ENCODE measurements at regions not wholly inside any gene's neighbourhood (a gene's known extent, or its start where the extent isn't known, plus 50 kb on each side); places are given as distances from the start of the nearest gene placed in this dataset.
A peak's percentile ranks its signal among the peaks of the same experiment; 100 is the strongest.

GRCh38 chr5:92994392-92994791 lies 586.6 kb downstream of the NR2F1-AS1 start:
- H3K27ac ChIP-seq, result no peak overlapping the region

GRCh38 chr5:92992073-92992472 lies 588.9 kb downstream of the NR2F1-AS1 start:
- no peak for TF ChIP-seq CTCF (conservative IDR thresholded peaks at IDR 0.05)
- no peak overlapping the region for H3K27ac ChIP-seq

More at GRCh38 chr5:92994392-92994791, 586.6 kb downstream of the NR2F1-AS1 start:
- TF ChIP-seq CTCF (conservative IDR thresholded peaks at IDR 0.05), result no peak

- no peak overlapping the region for H3K27ac ChIP-seq
- TF ChIP-seq CTCF (conservative IDR thresholded peaks at IDR 0.05), result no peak
These were observed 589.4 kb downstream of the NR2F1-AS1 start for GRCh38 chr5:92991581-92992067.

- TF ChIP-seq CTCF (conservative IDR thresholded peaks at IDR 0.05), result no peak
- H3K27ac ChIP-seq, result peak overlapping the region; percentile 4; the same call in 1 of the 2 replicates
These were observed 590.2 kb downstream of the NR2F1-AS1 start for GRCh38 chr5:92990771-92991170.

- H3K27ac ChIP-seq, result no peak overlapping the region
- no peak for TF ChIP-seq CTCF (conservative IDR thresholded peaks at IDR 0.05)
These were observed 600.0 kb downstream of the NR2F1-AS1 start for GRCh38 chr5:92981001-92981400.

- H3K27ac ChIP-seq, result no peak overlapping the region
- TF ChIP-seq CTCF (conservative IDR thresholded peaks at IDR 0.05), result no peak
These were observed 600.5 kb downstream of the NR2F1-AS1 start for GRCh38 chr5:92980491-92980890.

- no peak overlapping the region for H3K27ac ChIP-seq
- no peak for TF ChIP-seq CTCF (conservative IDR thresholded peaks at IDR 0.05)
These were observed 601.3 kb downstream of the NR2F1-AS1 start for GRCh38 chr5:92979716-92980115.
